Activated naive CD8-positive, alpha-beta T cell treated with anti-CD3 and anti-CD28 coated beads, Interleukin-2, amount 50 U/mL, for 24 hours (primary cell): ENCODE measurements at regions not wholly inside any gene's neighbourhood (a gene's known extent, or its start where the extent isn't known, plus 50 kb on each side); places are given as distances from the start of the nearest gene placed in this dataset.
"Not testable (repeated sequence)": the region's sequence is repeated elsewhere in the genome, so short reads cannot be mapped to it uniquely, and the experiment has no call there.

Experiments
- ATAC-seq: fragments of 150-1000 bp; cut with Tn5 transposase; one replicate; pipeline ENCODE4 v1.10.0; 2021
- DNase-seq: peaks from one replicate; pipeline ENCODE4 v3.0.0; 2021
- H3K27ac Mint-ChIP-seq: one replicate; pipeline ENCODE4 v1.8.0; 2021; ENCODE audit warnings: mild to moderate bottlenecking, mixed read lengths
- H3K27me3 Mint-ChIP-seq: one replicate; pipeline ENCODE4 v1.8.0; 2021; ENCODE audit warnings: mixed read lengths
- H3K36me3 Mint-ChIP-seq: one replicate; pipeline ENCODE4 v1.8.0; 2021; ENCODE audit warnings: low read depth, mixed read lengths
- H3K4me1 Mint-ChIP-seq: one replicate; pipeline ENCODE4 v1.8.0; 2021; ENCODE audit warnings: mixed read lengths
- H3K4me3 Mint-ChIP-seq: one replicate; pipeline ENCODE4 v1.8.0; 2021; ENCODE audit warnings: mild to moderate bottlenecking, moderate library complexity, mixed read lengths
- H3K9me3 Mint-ChIP-seq: one replicate; pipeline ENCODE4 v1.8.0; 2021; ENCODE audit warnings: mixed read lengths

GRCh38 chr16:64687123-64687522, 434.7 kb downstream of the CDH11 start:
- Mint-ChIP-seq H3K4me1 (no peaks in the 10 kb centered on the region), H3K27me3 (no peaks in the 10 kb centered on the region), H3K9me3 (peaks cover 12% of the 10 kb centered on the region), H3K27ac (no peak overlapping the region), H3K4me3 (no peak overlapping the region), H3K36me3 (no peaks in the 10 kb centered on the region)
- ATAC-seq (no peak), DNase-seq (no peak)

GRCh38 chr16:64679976-64680690, 441.7 kb downstream of the CDH11 start:
- ATAC-seq = no peak
- Mint-ChIP-seq H3K4me1 (no peaks in the 10 kb centered on the region), H3K4me3 (no peak overlapping the region)

GRCh38 chr16:64669573-64669972, 452.3 kb downstream of the CDH11 start:
- Mint-ChIP-seq H3K4me3 (no peak overlapping the region), H3K36me3 (no peaks in the 10 kb centered on the region), H3K4me1 (no peaks in the 10 kb centered on the region), H3K9me3 (peaks cover 30% of the 10 kb centered on the region), H3K27me3 (no peaks in the 10 kb centered on the region), H3K27ac (no peak overlapping the region)
- ATAC-seq = no peak
- DNase-seq = no peak

More at GRCh38 chr16:64679976-64680690, 441.7 kb downstream of the CDH11 start:
- no peaks in the 10 kb centered on the region for H3K36me3 Mint-ChIP-seq
- peaks cover 23% of the 10 kb centered on the region for H3K9me3 Mint-ChIP-seq
- no peaks in the 10 kb centered on the region for H3K27me3 Mint-ChIP-seq
- no peak overlapping the region for H3K27ac Mint-ChIP-seq
- no peak for DNase-seq

DNA sequence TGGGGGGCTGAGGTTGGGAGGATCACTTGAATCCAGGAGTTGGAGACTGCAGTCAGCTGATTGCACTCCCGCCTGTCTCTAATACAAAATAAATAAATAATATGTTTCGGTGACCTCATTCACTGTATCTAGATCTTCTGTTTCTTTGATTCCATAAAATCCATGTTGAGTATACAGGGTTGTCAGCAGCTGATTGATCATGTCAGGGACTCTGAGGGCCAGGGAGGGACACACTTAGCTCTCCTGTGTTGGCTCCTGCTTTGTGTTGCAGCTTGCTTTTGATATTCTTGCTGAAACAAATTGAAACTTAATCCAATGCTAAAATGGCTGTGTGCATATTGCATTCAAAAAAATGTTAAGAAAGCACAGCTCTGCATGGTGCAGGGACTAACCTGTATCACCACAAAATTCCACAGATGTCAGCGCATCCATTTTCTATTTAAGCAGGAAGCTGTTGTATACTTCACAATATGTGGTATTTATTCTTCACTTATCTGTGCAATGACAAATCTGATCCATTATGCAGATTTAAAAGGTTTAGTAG, 454.5 kb downstream of the CDH11 start:
- H3K4me3 Mint-ChIP-seq = no peak overlapping the region
- no peak for DNase-seq
- H3K27ac Mint-ChIP-seq = no peak overlapping the region
- no peaks in the 10 kb centered on the region for H3K36me3 Mint-ChIP-seq
- ATAC-seq = no peak
- no peaks in the 10 kb centered on the region for H3K27me3 Mint-ChIP-seq
- H3K4me1 Mint-ChIP-seq = no peaks in the 10 kb centered on the region
- H3K9me3 Mint-ChIP-seq = peaks cover 14% of the 10 kb centered on the region

DNA sequence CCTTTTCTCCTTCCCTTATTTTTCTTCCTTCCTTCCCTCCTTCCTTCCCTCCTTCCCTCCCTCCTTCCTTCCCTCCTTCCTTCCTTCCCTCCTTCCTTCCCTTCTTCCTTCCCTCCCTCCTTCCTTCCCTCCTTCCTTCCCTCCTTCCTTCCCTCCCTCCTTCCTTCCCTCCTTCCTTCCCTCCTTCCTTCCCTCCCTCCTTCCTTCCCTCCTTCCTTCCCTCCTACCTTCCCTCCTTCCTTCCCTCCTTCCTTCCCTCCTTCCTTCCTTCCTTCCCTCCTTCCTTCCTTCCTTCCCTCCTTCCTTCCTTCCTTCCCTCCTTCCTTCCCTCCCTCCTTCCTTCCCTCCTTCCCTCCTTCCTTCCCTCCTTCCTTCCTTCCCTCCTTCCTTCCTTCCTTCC, 459.6 kb downstream of the CDH11 start:
- H3K4me3 Mint-ChIP-seq, H3K27ac Mint-ChIP-seq, H3K36me3 Mint-ChIP-seq, H3K27me3 Mint-ChIP-seq, H3K4me1 Mint-ChIP-seq, ATAC-seq, DNase-seq: not testable (repeated sequence)
- peaks cover 16% of the 10 kb centered on the region for H3K9me3 Mint-ChIP-seq

DNA sequence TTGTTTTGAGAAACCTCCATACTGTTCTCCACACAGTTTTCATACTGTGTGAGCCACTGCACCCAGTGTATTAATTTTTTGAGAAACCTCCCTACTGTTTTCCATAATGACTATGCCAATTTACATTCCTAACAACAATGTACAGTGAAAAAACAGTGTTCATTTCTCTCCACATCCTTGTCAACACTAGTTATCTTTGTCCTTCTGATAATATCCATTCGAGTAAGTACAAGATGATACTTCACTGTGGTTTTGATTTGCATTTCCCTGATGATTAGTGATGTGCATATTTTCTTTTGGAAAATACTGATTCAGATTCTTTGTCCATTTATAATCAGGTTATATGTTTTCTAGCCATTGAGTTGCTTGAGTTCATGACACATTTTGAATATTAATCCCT, 462.0 kb downstream of the CDH11 start:
- Mint-ChIP-seq H3K27me3 (no peaks in the 10 kb centered on the region), H3K4me3 (no peak overlapping the region), H3K4me1 (no peaks in the 10 kb centered on the region), H3K36me3 (no peaks in the 10 kb centered on the region), H3K27ac (no peak overlapping the region), H3K9me3 (peaks cover 7% of the 10 kb centered on the region)
- DNase-seq (no peak), ATAC-seq (no peak)

DNA sequence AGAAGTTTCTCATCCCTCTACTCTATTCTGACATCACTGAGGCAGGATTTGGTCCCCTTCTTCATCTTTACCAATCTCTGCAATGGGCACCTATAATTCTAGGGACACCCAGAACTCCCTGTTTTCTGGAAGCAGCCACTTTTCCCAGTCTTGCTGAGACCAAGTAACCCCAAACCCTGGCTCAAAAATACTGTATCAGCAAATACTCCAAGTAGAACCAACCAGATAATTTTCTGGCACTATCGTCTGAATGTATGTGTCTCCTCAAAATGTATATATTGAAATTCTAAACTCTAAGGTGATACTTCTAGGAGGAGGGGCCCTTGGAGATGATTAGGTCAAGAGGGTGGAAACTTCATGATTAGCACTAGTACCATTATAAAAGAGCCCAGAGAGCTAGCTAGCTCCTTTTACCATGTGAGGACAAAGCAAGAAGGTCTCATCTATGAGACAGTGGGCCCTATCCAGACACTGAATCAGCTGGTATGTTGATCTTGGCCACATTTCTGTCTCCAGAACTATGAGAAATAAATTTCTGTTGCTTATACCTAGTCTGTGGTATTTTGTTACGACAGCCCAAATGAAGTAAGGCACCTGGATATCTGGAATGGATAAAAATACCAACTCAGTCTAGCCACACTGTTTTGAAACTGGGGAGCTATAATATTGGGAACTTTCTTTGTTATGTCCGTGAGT, 464.4 kb downstream of the CDH11 start:
- no peaks in the 10 kb centered on the region for H3K27me3 Mint-ChIP-seq
- DNase-seq = no peak
- no peak for ATAC-seq
- H3K9me3 Mint-ChIP-seq = peaks cover 14% of the 10 kb centered on the region
- H3K36me3 Mint-ChIP-seq = no peaks in the 10 kb centered on the region
- H3K4me3 Mint-ChIP-seq = no peak overlapping the region
- no peak overlapping the region for H3K27ac Mint-ChIP-seq
- no peaks in the 10 kb centered on the region for H3K4me1 Mint-ChIP-seq

DNA sequence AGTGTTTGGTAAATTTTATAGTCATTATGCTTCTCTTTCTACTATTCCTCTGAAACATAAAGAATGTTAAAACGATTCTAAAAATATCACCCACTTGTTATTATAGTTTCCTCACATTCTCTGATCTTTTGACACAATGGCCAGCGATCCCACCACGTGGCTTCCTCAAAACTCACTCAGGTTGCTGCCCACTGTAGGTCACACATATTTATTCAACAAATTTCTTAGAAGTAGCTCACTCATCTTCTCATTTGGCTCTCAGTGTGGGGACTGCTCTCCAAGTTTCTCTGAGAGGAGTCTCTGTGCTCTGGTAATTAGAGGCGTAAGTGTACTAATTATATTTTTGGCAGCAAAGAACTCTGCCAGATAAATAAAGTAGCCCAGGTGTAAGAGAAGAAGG, 465.4 kb downstream of the CDH11 start:
- H3K4me1 Mint-ChIP-seq = no peaks in the 10 kb centered on the region
- no peak overlapping the region for H3K27ac Mint-ChIP-seq
- no peaks in the 10 kb centered on the region for H3K27me3 Mint-ChIP-seq
- no peak overlapping the region for H3K4me3 Mint-ChIP-seq
- H3K9me3 Mint-ChIP-seq = peaks cover 16% of the 10 kb centered on the region
- ATAC-seq = no peak
- DNase-seq = no peak
- H3K36me3 Mint-ChIP-seq = no peaks in the 10 kb centered on the region

DNA sequence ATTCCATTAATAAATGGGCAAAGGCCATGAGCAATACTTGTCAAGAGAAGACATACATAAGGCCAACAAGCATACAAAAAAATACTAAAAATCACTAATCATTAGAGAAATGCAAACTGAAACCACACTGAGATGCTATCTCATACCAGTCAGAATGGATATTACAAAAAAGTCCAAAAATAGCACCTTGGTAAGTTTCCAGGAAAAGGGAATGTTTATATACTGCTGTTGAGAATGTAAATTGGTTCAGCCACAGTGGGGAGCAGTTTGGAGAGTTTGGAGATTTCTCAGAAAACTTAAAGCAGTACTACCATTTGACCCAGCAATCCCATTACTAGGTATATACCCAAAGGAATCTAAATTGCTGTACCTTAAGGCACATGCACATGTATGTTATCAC, 467.7 kb downstream of the CDH11 start:
- Mint-ChIP-seq H3K27me3 (no peaks in the 10 kb centered on the region), H3K27ac (no peak overlapping the region), H3K4me1 (no peaks in the 10 kb centered on the region), H3K4me3 (no peak overlapping the region), H3K9me3 (peaks cover 18% of the 10 kb centered on the region), H3K36me3 (no peaks in the 10 kb centered on the region)
- DNase-seq (no peak), ATAC-seq (no peak)

GRCh38 chr16:64648282-64648681, 473.6 kb downstream of the CDH11 start:
- Mint-ChIP-seq H3K4me1 (no peaks in the 10 kb centered on the region), H3K4me3 (no peak overlapping the region), H3K27me3 (no peaks in the 10 kb centered on the region), H3K27ac (no peak overlapping the region), H3K36me3 (no peaks in the 10 kb centered on the region), H3K9me3 (peaks cover 15% of the 10 kb centered on the region)
- ATAC-seq (no peak), DNase-seq (no peak)

GRCh38 chr16:64641343-64641742, 480.5 kb downstream of the CDH11 start:
- ATAC-seq (no peak), DNase-seq (no peak)
- Mint-ChIP-seq H3K4me1 (no peaks in the 10 kb centered on the region), H3K27me3 (no peaks in the 10 kb centered on the region), H3K27ac (no peak overlapping the region), H3K36me3 (no peaks in the 10 kb centered on the region), H3K9me3 (no peaks in the 10 kb centered on the region), H3K4me3 (no peak overlapping the region)

DNA sequence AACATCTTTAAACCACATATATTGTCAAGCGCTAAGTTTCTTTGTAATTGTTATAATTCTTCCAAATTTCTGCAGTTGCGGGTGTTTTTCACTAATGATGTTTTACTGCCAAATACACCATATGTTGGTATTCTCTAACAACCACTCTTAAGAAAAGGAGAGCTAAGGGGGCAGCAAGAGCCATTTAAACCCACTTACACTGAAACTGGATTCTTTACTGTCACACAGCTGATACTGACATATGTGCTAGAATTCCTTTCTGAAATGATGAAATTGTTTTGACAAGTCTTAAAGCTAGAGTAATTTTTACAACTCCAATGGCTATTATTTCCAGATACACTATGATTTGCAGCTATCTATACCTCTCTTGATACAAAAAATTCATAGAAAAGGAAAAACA, 483.1 kb downstream of the CDH11 start:
- DNase-seq (no peak), ATAC-seq (no peak)
- Mint-ChIP-seq H3K27me3 (no peaks in the 10 kb centered on the region), H3K27ac (no peak overlapping the region), H3K36me3 (no peaks in the 10 kb centered on the region), H3K4me3 (no peak overlapping the region), H3K4me1 (no peaks in the 10 kb centered on the region), H3K9me3 (peaks cover 7% of the 10 kb centered on the region)

DNA sequence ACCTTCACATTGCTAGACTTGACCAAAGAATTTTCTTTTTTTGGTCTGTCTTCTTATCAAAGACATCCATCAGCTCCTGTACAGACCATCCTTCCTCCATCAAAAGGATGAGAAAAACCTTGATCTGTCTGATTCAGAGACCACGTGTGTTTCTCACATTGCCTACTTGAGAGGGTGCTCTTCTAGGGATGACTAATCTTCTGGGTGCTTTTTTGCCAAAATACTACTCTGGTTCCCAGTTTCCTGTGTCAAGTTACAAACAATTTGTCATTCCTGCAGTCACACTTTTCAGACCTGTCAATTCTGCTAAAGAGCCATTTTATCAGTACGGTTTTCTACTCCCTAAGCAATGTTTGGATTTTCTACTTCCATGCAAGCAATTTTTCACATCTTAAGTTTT, 492.2 kb downstream of the CDH11 start:
- no peaks in the 10 kb centered on the region for H3K36me3 Mint-ChIP-seq
- H3K4me3 Mint-ChIP-seq = no peak overlapping the region
- no peaks in the 10 kb centered on the region for H3K27me3 Mint-ChIP-seq
- no peak overlapping the region for H3K27ac Mint-ChIP-seq
- DNase-seq (no peak), ATAC-seq (no peak)
- peaks cover 4% of the 10 kb centered on the region for H3K9me3 Mint-ChIP-seq
- no peaks in the 10 kb centered on the region for H3K4me1 Mint-ChIP-seq

DNA sequence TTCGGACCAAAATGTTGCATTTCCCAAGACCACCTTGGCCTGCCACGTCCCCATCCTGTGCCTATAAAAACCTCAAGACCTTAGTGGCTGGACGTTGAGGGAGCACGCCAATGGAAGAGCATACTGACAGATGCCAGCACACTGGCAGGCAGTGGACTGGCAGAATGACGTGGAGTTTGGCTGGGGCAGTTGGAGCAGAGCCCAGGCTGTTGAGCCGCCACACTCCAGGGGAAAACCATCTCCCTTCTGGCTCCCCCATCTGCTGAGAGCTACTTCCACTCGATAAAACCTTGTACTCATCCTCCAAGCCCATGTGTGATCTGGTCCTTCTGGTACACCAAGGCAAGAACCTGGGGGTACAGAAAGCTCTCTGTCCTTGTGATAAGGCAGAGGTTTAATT, 494.1 kb downstream of the CDH11 start:
- peaks cover 7% of the 10 kb centered on the region for H3K9me3 Mint-ChIP-seq
- H3K4me3 Mint-ChIP-seq = no peak overlapping the region
- H3K27ac Mint-ChIP-seq = no peak overlapping the region
- ATAC-seq = no peak
- H3K36me3 Mint-ChIP-seq = no peaks in the 10 kb centered on the region
- H3K4me1 Mint-ChIP-seq = no peaks in the 10 kb centered on the region
- no peak for DNase-seq
- H3K27me3 Mint-ChIP-seq = no peaks in the 10 kb centered on the region

GRCh38 chr16:64627288-64627687, 494.6 kb downstream of the CDH11 start:
- H3K9me3 Mint-ChIP-seq = peaks cover 12% of the 10 kb centered on the region
- DNase-seq = no peak
- no peak overlapping the region for H3K4me3 Mint-ChIP-seq
- no peaks in the 10 kb centered on the region for H3K36me3 Mint-ChIP-seq
- H3K4me1 Mint-ChIP-seq = no peaks in the 10 kb centered on the region
- no peak for ATAC-seq
- H3K27me3 Mint-ChIP-seq = no peaks in the 10 kb centered on the region
- H3K27ac Mint-ChIP-seq = no peak overlapping the region
